ENCODE measurements at regions not wholly inside any gene's neighbourhood (a gene's known extent, or its start where the extent isn't known, plus 50 kb on each side); places are given as distances from the start of the nearest gene placed in this dataset.

- no peaks in the 10 kb centered on the region for H3K9me3 ChIP-seq (replicated peaks in 1 of 3)
- H3K27me3 ChIP-seq: no peaks in the 10 kb centered on the region
- no peaks in the 10 kb centered on the region for H3K4me1 ChIP-seq (replicated peaks in 1 of 2)
- 61 to 72% (median 68%) methylated on average over 4 of the region's 4 CpGs for WGBS, 4 donors
- no peak for DNase-seq
- H3K36me3 ChIP-seq (replicated peaks in 1 of 2): no peaks in the 10 kb centered on the region
- intact Hi-C loops (cut with DNase I): no loop called here
- no peak overlapping the region for H3K27ac ChIP-seq
- TF ChIP-seq CTCF (IDR thresholded peaks at IDR 0.05) (no peak), POLR2A (IDR thresholded peaks at IDR 0.05) (no peak)
- H3K4me3 ChIP-seq: no peak overlapping the region
These were observed 142.4 kb upstream of the RBBP8 start for GRCh38 chr18:22790545-22791309.

- no peak overlapping the region for H3K27ac ChIP-seq
- 79 to 96% (median 89%) methylated on average over 2 of the region's 2 CpGs for WGBS, 4 donors
- no peak overlapping the region for H3K4me3 ChIP-seq
- no peaks in the 10 kb centered on the region for H3K36me3 ChIP-seq (replicated peaks in 1 of 2)
- TF ChIP-seq CTCF (IDR thresholded peaks at IDR 0.05) (no peak), POLR2A (IDR thresholded peaks at IDR 0.05) (no peak)
- intact Hi-C loops (cut with DNase I): no loop called here
- DNase-seq: no peak
- no peaks in the 10 kb centered on the region for H3K9me3 ChIP-seq (replicated peaks in 1 of 3)
- no peaks in the 10 kb centered on the region for H3K27me3 ChIP-seq
- no peaks in the 10 kb centered on the region for H3K4me1 ChIP-seq (replicated peaks in 1 of 2)
These were observed 141.9 kb upstream of the RBBP8 start for GRCh38 chr18:22791310-22791610.

GRCh38 chr18:22796113-22796512 is 137.0 kb upstream of the RBBP8 start:
- H3K4me1 ChIP-seq (replicated peaks in 1 of 2): peaks cover 6 to 10% of the 10 kb centered on the region in 2 donors
- intact Hi-C loops (cut with DNase I): loop anchor here in 1 of 2 donors (5.0 kb wide), 1 partner anchor 186 kb away; no protein-coding TSS in a partner anchor
- DNase-seq: no peak
- 61 to 77% (median 68%) methylated on average over 4 of the region's 4 CpGs for WGBS, 4 donors
- H3K9me3 ChIP-seq (replicated peaks in 1 of 3): no peaks in the 10 kb centered on the region
- H3K4me3 ChIP-seq: no peak overlapping the region
- TF ChIP-seq CTCF (IDR thresholded peaks at IDR 0.05): no peak
- TF ChIP-seq POLR2A (IDR thresholded peaks at IDR 0.05): no peak
- H3K36me3 ChIP-seq (replicated peaks in 1 of 2): no peaks in the 10 kb centered on the region
- no peaks in the 10 kb centered on the region for H3K27me3 ChIP-seq
- H3K27ac ChIP-seq: no peak overlapping the region

GRCh38 chr18:22800551-22800951 is 132.6 kb upstream of the RBBP8 start:
- Histone ChIP-seq H3K4me1 (replicated peaks in 1 of 2) (peaks cover 6 to 10% of the 10 kb centered on the region in 2 donors), H3K27ac (peak overlapping the region in 1 of 5 donors; percentile 6), H3K36me3 (replicated peaks in 1 of 2) (no peaks in the 10 kb centered on the region), H3K27me3 (no peaks in the 10 kb centered on the region), H3K9me3 (replicated peaks in 1 of 3) (no peaks in the 10 kb centered on the region), H3K4me3 (no peak overlapping the region)
- intact Hi-C loops (cut with DNase I): no loop called here
- no peak for TF ChIP-seq CTCF (IDR thresholded peaks at IDR 0.05)
- no peak for TF ChIP-seq POLR2A (IDR thresholded peaks at IDR 0.05)
- DNase-seq: peak in 1 of 7 donors; percentile 20
- 72 to 78% (median 75%) methylated on average over 7 of the region's 7 CpGs for WGBS, 4 donors

Measured in adrenal gland (tissue), 9 donors.